ENCODE measurements at regions not wholly inside any gene's neighbourhood (a gene's known extent, or its start where the extent isn't known, plus 50 kb on each side); places are given as distances from the start of the nearest gene placed in this dataset.

GRCh38 chr10:3290550-3290949, 118.0 kb upstream of the PITRM1 start:
- DNase-seq, result no peak

GRCh38 chr10:3287572-3288445, 115.2 kb upstream of the PITRM1 start:
- DNase-seq, result no peak

GRCh38 chr10:3282674-3283017, 110.1 kb upstream of the PITRM1 start:
- no peak for DNase-seq

- DNase-seq, result no peak
Measured at GRCh38 chr10:3281941-3282673, 109.5 kb upstream of the PITRM1 start.

- no peak for DNase-seq
Measured at GRCh38 chr10:3278771-3279170, 106.2 kb upstream of the PITRM1 start.

- DNase-seq, result no peak
Measured at GRCh38 chr10:3277566-3277965, 105.0 kb upstream of the PITRM1 start.

GRCh38 chr10:3274414-3274813, 101.8 kb upstream of the PITRM1 start:
- DNase-seq, result no peak

- no peak for DNase-seq
Measured at GRCh38 chr10:3273966-3274365, 101.4 kb upstream of the PITRM1 start.

GRCh38 chr10:3272300-3272699, 99.7 kb upstream of the PITRM1 start:
- no peak for DNase-seq

- no peak for DNase-seq
Measured at GRCh38 chr10:3271354-3272115, 99.0 kb upstream of the PITRM1 start.

GRCh38 chr10:3270577-3271316, 98.2 kb upstream of the PITRM1 start:
- no peak for DNase-seq

- DNase-seq, result no peak
Measured at GRCh38 chr10:3268025-3268424, 95.4 kb upstream of the PITRM1 start.

GRCh38 chr10:3265088-3265487, 92.5 kb upstream of the PITRM1 start:
- no peak for DNase-seq

- DNase-seq, result no peak
Measured at GRCh38 chr10:3264161-3264761, 91.7 kb upstream of the PITRM1 start.

- no peak for DNase-seq
Measured at GRCh38 chr10:3263747-3264146, 91.2 kb upstream of the PITRM1 start.

GRCh38 chr10:3263082-3263481, 90.5 kb upstream of the PITRM1 start:
- no peak for DNase-seq

GRCh38 chr10:3261921-3262320, 89.3 kb upstream of the PITRM1 start:
- no peak for DNase-seq

- DNase-seq, result no peak
Measured at GRCh38 chr10:3260066-3260834, 87.7 kb upstream of the PITRM1 start.

GRCh38 chr10:3259499-3259898, 86.9 kb upstream of the PITRM1 start:
- no peak for DNase-seq

- DNase-seq, result no peak
Measured at GRCh38 chr10:3258394-3258793, 85.8 kb upstream of the PITRM1 start.

GRCh38 chr10:3255616-3256015, 83.0 kb upstream of the PITRM1 start:
- no peak for DNase-seq

GRCh38 chr10:3255075-3255474, 82.5 kb upstream of the PITRM1 start:
- DNase-seq, result no peak
